DMS153 (cell line): ENCODE measurements at regions not wholly inside any gene's neighbourhood (a gene's known extent, or its start where the extent isn't known, plus 50 kb on each side); places are given as distances from the start of the nearest gene placed in this dataset.
A peak's percentile ranks its signal among the peaks of the same experiment; 100 is the strongest.

ENCODE experiments used
- DNase-seq: peaks from one replicate; lab custom pipeline; 2025; lab: John Stamatoyannopoulos, UW

GRCh38 chr9:70478963-70479641 is 64.6 kb upstream of the KLF9 start:
- no peak for DNase-seq

- DNase-seq, result no peak
Observed at GRCh38 chr9:70477907-70478480, 63.5 kb upstream of the KLF9 start.

GRCh38 chr9:70477146-70477745 is 62.8 kb upstream of the KLF9 start:
- DNase-seq, result no peak

- DNase-seq, result peak; percentile 38
Observed at GRCh38 chr9:70475211-70475610, 60.8 kb upstream of the KLF9 start.

- no peak for DNase-seq
Observed at GRCh38 chr9:70474413-70474812, 60.0 kb upstream of the KLF9 start.

- DNase-seq, result no peak
Observed at GRCh38 chr9:70472268-70473249, 58.1 kb upstream of the KLF9 start.

GRCh38 chr9:70470050-70471015 is 55.9 kb upstream of the KLF9 start:
- DNase-seq, result no peak

GRCh38 chr9:70468291-70468690 is 53.8 kb upstream of the KLF9 start:
- no peak for DNase-seq

GRCh38 chr9:70466976-70467561 is 52.6 kb upstream of the KLF9 start:
- no peak for DNase-seq

- DNase-seq, result no peak
Observed at GRCh38 chr9:70465904-70466303, 51.4 kb upstream of the KLF9 start.

GRCh38 chr9:70465398-70465797 is 50.9 kb upstream of the KLF9 start:
- DNase-seq, result no peak
